GM12892 (cell line): ENCODE measurements at regions not wholly inside any gene's neighbourhood (a gene's known extent, or its start where the extent isn't known, plus 50 kb on each side); places are given as distances from the start of the nearest gene placed in this dataset.

Experiments
- DNase-seq: peaks from one replicate; pipeline ENCODE4 v3.0.0; 2011; ENCODE audit not compliant: insufficient read length
- FAIRE-seq: peaks from 2 replicates; lab custom pipeline; 2011; peaks lifted over from hg19 to GRCh38; lab: Jason Lieb, UNC
- POLR2A ChIP-seq: IDR thresholded peaks from 2 replicates; pipeline ENCODE4 v1.6.1; 2011; ENCODE audit warnings: low read depth, low read length, control low read depth
- POLR2AphosphoS5 ChIP-seq: IDR thresholded peaks from 2 replicates; pipeline ENCODE4 v1.6.1; 2011; ENCODE audit warnings: low read depth, low read length, control low read depth
- TAF1 ChIP-seq: IDR thresholded peaks from 2 replicates; pipeline ENCODE4 v1.6.1; 2011; ENCODE audit warnings: low read depth, mild to moderate bottlenecking, control low read depth, low read length, borderline replicate concordance

- TF ChIP-seq POLR2A (no peak), POLR2AphosphoS5 (no peak), TAF1 (no peak)
- no peak for FAIRE-seq
- no peak for DNase-seq
Measured at GRCh38 chr7:24229481-24230226, 54.3 kb upstream of the NPY start.

- DNase-seq: no peak
- FAIRE-seq: no peak
- TF ChIP-seq POLR2AphosphoS5 (no peak), POLR2A (no peak), TAF1 (no peak)
Measured at GRCh38 chr7:24231493-24231892, 52.5 kb upstream of the NPY start.

- no peak for DNase-seq
- TF ChIP-seq POLR2AphosphoS5 (no peak), POLR2A (no peak), TAF1 (no peak)
- FAIRE-seq: no peak
Measured at GRCh38 chr7:24233386-24233785, 50.6 kb upstream of the NPY start.
